K562 (cell line): ENCODE measurements at regions not wholly inside any gene's neighbourhood (a gene's known extent, or its start where the extent isn't known, plus 50 kb on each side); places are given as distances from the start of the nearest gene placed in this dataset.

Experiments used
- EHMT2 ChIP-seq: fragments of 450-650 bp; IDR thresholded peaks from 2 replicates; pipeline ENCODE4 v1.6.1; 2018; ENCODE audit warnings: antibody characterized with exemption
- ELF1 ChIP-seq: fragments of 200-800 bp; sonication (Bioruptor generic); IDR thresholded peaks from 2 replicates; pipeline ENCODE4 v1.6.1; 2016; ENCODE audit warnings: missing genetic modification characterization, missing compliant biosample characterization
- FOXP1 ChIP-seq: sonication (generic); formaldehyde crosslinking; IDR thresholded peaks from 2 replicates; pipeline ENCODE4 v1.8.0; 2022; ENCODE audit warnings: mild to moderate bottlenecking, missing genetic modification reagents
- GABPA ChIP-seq: fragments of 200-800 bp; sonication (Bioruptor generic); conservative IDR thresholded peaks from 2 replicates; pipeline ENCODE4 v1.6.1; 2016; ENCODE audit warnings: low read depth, missing genetic modification characterization, missing compliant biosample characterization
- HDAC6 ChIP-seq: IDR thresholded peaks from 2 replicates; pipeline ENCODE4 v1.6.1; 2012; ENCODE audit warnings: low read depth, mild to moderate bottlenecking, control low read depth, inconsistent platforms, low read length, moderate library complexity
- JUN ChIP-seq, 2 experiments: sonication (generic) in 1 of 2; formaldehyde crosslinking in 1 of 2; IDR thresholded peaks; 2 replicates each; pipeline versions ENCODE4 v1.6.1 to v1.8.0; 2012 to 2022; ENCODE audit warnings: borderline replicate concordance in 2 of 2, mild to moderate bottlenecking in 2 of 2, improper control_type of control experiment in 1 of 2, low read depth in 1 of 2, low read length in 1 of 2, missing genetic modification reagents in 1 of 2
- POLR2AphosphoS5 ChIP-seq: IDR thresholded peaks from 2 replicates; pipeline ENCODE4 v1.6.1; 2011; ENCODE audit warnings: mild to moderate bottlenecking, low read depth, low read length, moderate library complexity; ENCODE audit not compliant: control insufficient read depth, insufficient read depth
- TF ChIP-seq, protein P1 (sequence below): sonication (generic); formaldehyde crosslinking; IDR thresholded peaks from 2 replicates; pipeline ENCODE4 v1.8.1; 2023; ENCODE audit warnings: mild to moderate bottlenecking, missing genetic modification reagents
- TF ChIP-seq, protein P2 (sequence below), 3 experiments: IDR thresholded peaks in 2 of 3; conservative IDR thresholded peaks in 1 of 3; 2 replicates each; pipeline ENCODE4 v1.5.1; 2011 to 2012; ENCODE audit warnings: low read length in 3 of 3, mild to moderate bottlenecking in 3 of 3, control low read depth in 2 of 3, improper control_type of control experiment in 1 of 3, inconsistent platforms in 1 of 3, low read depth in 1 of 3, mixed read lengths in 1 of 3, moderate library complexity in 1 of 3; ENCODE audit not compliant: insufficient read depth in 2 of 3

DNA sequence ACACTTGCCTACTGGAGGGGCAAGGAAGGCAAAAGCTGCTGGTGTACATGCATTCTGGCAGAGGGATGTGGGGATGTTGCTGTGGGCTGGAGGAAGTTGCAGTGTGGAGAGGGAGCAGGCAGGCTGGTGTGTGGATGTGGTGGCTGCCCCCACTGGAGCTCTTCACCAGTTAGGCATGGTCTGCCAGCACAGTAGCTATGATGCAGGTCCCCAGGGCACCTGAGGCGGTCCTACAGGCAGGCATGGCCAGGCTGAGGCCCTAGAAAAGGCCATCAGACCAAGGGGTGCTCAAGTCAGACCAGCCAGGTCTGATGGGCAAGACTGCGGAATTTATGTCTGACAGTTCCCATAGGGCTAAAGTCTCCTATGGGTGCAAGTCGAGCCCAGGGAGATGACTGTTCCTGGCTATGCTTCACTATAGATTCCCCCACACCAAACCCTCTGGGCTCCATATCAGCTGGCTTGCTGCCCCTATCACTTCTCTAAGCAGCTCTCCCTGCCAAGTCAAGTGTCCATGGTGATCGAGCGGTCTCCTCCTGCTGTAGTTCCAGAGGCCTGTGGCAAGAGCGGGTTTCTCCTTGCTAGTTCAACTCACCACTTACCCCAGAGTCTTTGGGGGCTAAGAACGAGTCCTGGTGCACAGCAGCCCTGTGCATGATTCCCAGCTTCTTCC, 473.1 kb downstream of the TDRD3 start:
- TF ChIP-seq POLR2AphosphoS5 (no peak), GABPA (tag) (no peak), HDAC6 (no peak), FOXP1 (CRISPR knock-in tag) (no peak), JUN (IDR thresholded peaks at IDR 0.05; ENCODE audit: borderline replicate concordance, low read depth, low read length) (no peak), JUN (CRISPR knock-in tag; IDR thresholded peaks at IDR 0.05; ENCODE audit: borderline replicate concordance) (no peak), EHMT2 (no peak), ELF1 (tag) (no peak)
- TF ChIP-seq, protein P1, sequence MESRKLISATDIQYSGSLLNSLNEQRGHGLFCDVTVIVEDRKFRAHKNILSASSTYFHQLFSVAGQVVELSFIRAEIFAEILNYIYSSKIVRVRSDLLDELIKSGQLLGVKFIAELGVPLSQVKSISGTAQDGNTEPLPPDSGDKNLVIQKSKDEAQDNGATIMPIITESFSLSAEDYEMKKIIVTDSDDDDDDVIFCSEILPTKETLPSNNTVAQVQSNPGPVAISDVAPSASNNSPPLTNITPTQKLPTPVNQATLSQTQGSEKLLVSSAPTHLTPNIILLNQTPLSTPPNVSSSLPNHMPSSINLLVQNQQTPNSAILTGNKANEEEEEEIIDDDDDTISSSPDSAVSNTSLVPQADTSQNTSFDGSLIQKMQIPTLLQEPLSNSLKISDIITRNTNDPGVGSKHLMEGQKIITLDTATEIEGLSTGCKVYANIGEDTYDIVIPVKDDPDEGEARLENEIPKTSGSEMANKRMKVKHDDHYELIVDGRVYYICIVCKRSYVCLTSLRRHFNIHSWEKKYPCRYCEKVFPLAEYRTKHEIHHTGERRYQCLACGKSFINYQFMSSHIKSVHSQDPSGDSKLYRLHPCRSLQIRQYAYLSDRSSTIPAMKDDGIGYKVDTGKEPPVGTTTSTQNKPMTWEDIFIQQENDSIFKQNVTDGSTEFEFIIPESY = no peak
- TF ChIP-seq, protein P2, sequence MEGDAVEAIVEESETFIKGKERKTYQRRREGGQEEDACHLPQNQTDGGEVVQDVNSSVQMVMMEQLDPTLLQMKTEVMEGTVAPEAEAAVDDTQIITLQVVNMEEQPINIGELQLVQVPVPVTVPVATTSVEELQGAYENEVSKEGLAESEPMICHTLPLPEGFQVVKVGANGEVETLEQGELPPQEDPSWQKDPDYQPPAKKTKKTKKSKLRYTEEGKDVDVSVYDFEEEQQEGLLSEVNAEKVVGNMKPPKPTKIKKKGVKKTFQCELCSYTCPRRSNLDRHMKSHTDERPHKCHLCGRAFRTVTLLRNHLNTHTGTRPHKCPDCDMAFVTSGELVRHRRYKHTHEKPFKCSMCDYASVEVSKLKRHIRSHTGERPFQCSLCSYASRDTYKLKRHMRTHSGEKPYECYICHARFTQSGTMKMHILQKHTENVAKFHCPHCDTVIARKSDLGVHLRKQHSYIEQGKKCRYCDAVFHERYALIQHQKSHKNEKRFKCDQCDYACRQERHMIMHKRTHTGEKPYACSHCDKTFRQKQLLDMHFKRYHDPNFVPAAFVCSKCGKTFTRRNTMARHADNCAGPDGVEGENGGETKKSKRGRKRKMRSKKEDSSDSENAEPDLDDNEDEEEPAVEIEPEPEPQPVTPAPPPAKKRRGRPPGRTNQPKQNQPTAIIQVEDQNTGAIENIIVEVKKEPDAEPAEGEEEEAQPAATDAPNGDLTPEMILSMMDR (IDR thresholded peaks at IDR 0.05 in 2 of 3, conservative IDR thresholded peaks at IDR 0.05 in 1 of 3; ENCODE audit: insufficient read depth in 2 of 3, low read depth in 1 of 3, low read length in 3 of 3) = no peak
